ENCODE measurements at regions not wholly inside any gene's neighbourhood (a gene's known extent, or its start where the extent isn't known, plus 50 kb on each side); places are given as distances from the start of the nearest gene placed in this dataset.
A peak's percentile ranks its signal among the peaks of the same experiment; 100 is the strongest.
"Not testable (repeated sequence)": the region's sequence is repeated elsewhere in the genome, so short reads cannot be mapped to it uniquely, and the experiment has no call there.

- intact Hi-C loops (cut with DNase I): no loop called here
- no peak for DNase-seq (ENCODE audit: low spot score)
- no peak for ATAC-seq
Observed at GRCh38 chr18:22296304-22296703, 121.4 kb downstream of the CTAGE1 start.

GRCh38 chr18:22293417-22293816 is 124.0 kb downstream of the GATA6 start:
- intact Hi-C loops (cut with DNase I): no loop called here
- ATAC-seq: no peak
- DNase-seq (ENCODE audit: low spot score): no peak

- intact Hi-C loops (cut with DNase I): no loop called here
- DNase-seq (ENCODE audit: low spot score): no peak
- ATAC-seq: no peak
Observed at GRCh38 chr18:22290004-22290403, 120.6 kb downstream of the GATA6 start.

- ATAC-seq (peak; percentile 51), DNase-seq (ENCODE audit: low spot score) (no peak)
- intact Hi-C loops (cut with DNase I): no loop called here
Observed at GRCh38 chr18:22286585-22286984, 117.2 kb downstream of the GATA6 start.

- no peak for ATAC-seq
- intact Hi-C loops (cut with DNase I): no loop called here
Observed at GRCh38 chr18:22285361-22286140, 116.2 kb downstream of the GATA6 start.

GRCh38 chr18:22284581-22285360 is 115.4 kb downstream of the GATA6 start:
- intact Hi-C loops (cut with DNase I): no loop called here
- ATAC-seq: no peak
- no peak for DNase-seq (ENCODE audit: low spot score)

More at GRCh38 chr18:22285361-22286140, 116.2 kb downstream of the GATA6 start:
- no peak for DNase-seq (ENCODE audit: low spot score)

- DNase-seq (ENCODE audit: low spot score); intact Hi-C loops (cut with DNase I); ATAC-seq: not testable (repeated sequence)
Observed at GRCh38 chr18:22283855-22284254, 114.5 kb downstream of the GATA6 start.

GRCh38 chr18:22283397-22283796 is 114.0 kb downstream of the GATA6 start:
- intact Hi-C loops (cut with DNase I): no loop called here
- no peak for ATAC-seq

GRCh38 chr18:22283116-22283395 is 113.7 kb downstream of the GATA6 start:
- DNase-seq (ENCODE audit: low spot score): no peak
- ATAC-seq: no peak
- intact Hi-C loops (cut with DNase I): no loop called here

More at GRCh38 chr18:22283397-22283796, 114.0 kb downstream of the GATA6 start:
- DNase-seq (ENCODE audit: low spot score): no peak

GRCh38 chr18:22282311-22283115 is 113.1 kb downstream of the GATA6 start:
- no peak for DNase-seq (ENCODE audit: low spot score)
- no peak for ATAC-seq
- intact Hi-C loops (cut with DNase I): no loop called here

GRCh38 chr18:22280453-22280750 is 111.0 kb downstream of the GATA6 start:
- no peak for DNase-seq (ENCODE audit: low spot score)
- intact Hi-C loops (cut with DNase I): no loop called here
- no peak for ATAC-seq

- no peak for DNase-seq (ENCODE audit: low spot score)
- ATAC-seq: no peak
- intact Hi-C loops (cut with DNase I): loop anchor here (10.0 kb wide), 1 partner anchor 55 kb away; no protein-coding TSS in a partner anchor
Observed at GRCh38 chr18:22279741-22280452, 110.5 kb downstream of the GATA6 start.

GRCh38 chr18:22278798-22279197 is 109.4 kb downstream of the GATA6 start:
- no peak for ATAC-seq
- DNase-seq (ENCODE audit: low spot score): no peak
- intact Hi-C loops (cut with DNase I): loop anchor here (10.0 kb wide), 1 partner anchor 54 kb away; no protein-coding TSS in a partner anchor

- intact Hi-C loops (cut with DNase I): loop anchor here (10.0 kb wide), 1 partner anchor 53 kb away; no protein-coding TSS in a partner anchor
- DNase-seq (ENCODE audit: low spot score) (no peak), ATAC-seq (no peak)
Observed at GRCh38 chr18:22277758-22278157, 108.4 kb downstream of the GATA6 start.

GRCh38 chr18:22276334-22276713 is 106.9 kb downstream of the GATA6 start:
- DNase-seq (ENCODE audit: low spot score) (no peak), ATAC-seq (no peak)
- intact Hi-C loops (cut with DNase I): loop anchor here (10.0 kb wide), 1 partner anchor 52 kb away; no protein-coding TSS in a partner anchor

- DNase-seq (ENCODE audit: low spot score): no peak
- intact Hi-C loops (cut with DNase I): loop anchor here (10.0 kb wide), 1 partner anchor 51 kb away; no protein-coding TSS in a partner anchor
- ATAC-seq: no peak
Observed at GRCh38 chr18:22275706-22276333, 106.4 kb downstream of the GATA6 start.

GRCh38 chr18:22273101-22274039 is 104.0 kb downstream of the GATA6 start:
- intact Hi-C loops (cut with DNase I): loop anchor here (10.0 kb wide), 1 partner anchor 49 kb away; no protein-coding TSS in a partner anchor
- ATAC-seq (no peak), DNase-seq (ENCODE audit: low spot score) (no peak)
